ENCODE measurements at regions not wholly inside any gene's neighbourhood (a gene's known extent, or its start where the extent isn't known, plus 50 kb on each side); places are given as distances from the start of the nearest gene placed in this dataset.

GRCh38 chr7:73954181-73954580 is 73.8 kb upstream of the ELN start:
- TF ChIP-seq ZBTB21 (tag by site-specific recombination; IDR thresholded peaks at IDR 0.05): no peak
- no peak for TF ChIP-seq RBAK (tag by site-specific recombination; IDR thresholded peaks at IDR 0.05)
- TF ChIP-seq TCF7L2 (IDR thresholded peaks at IDR 0.05; ENCODE audit: borderline replicate concordance, low read depth, low read length): no peak
- TF ChIP-seq ZNF701 (tag by site-specific recombination; IDR thresholded peaks at IDR 0.05): no peak
- TF ChIP-seq ZNF623 (tag by site-specific recombination; IDR thresholded peaks at IDR 0.05): no peak
- TF ChIP-seq ELK4 (IDR thresholded peaks at IDR 0.05; ENCODE audit: borderline replicate concordance, low read depth, low read length): no peak
- TF ChIP-seq MYNN (tag by site-specific recombination; IDR thresholded peaks at IDR 0.05; ENCODE audit: borderline replicate concordance): no peak
- TF ChIP-seq ZNF48 (tag by site-specific recombination; IDR thresholded peaks at IDR 0.05): no peak

Data from HEK293 (cell line).